ENCODE measurements at regions not wholly inside any gene's neighbourhood (a gene's known extent, or its start where the extent isn't known, plus 50 kb on each side); places are given as distances from the start of the nearest gene placed in this dataset.

GRCh38 chr12:94047781-94048567, 100.4 kb upstream of the PLXNC1 start (continued):
- TF ChIP-seq CEBPB (IDR thresholded peaks at IDR 0.05; ENCODE audit: borderline replicate concordance in 1 of 2, low read depth in 2 of 2, low read length in 2 of 2), result no peak
- no peak for TF ChIP-seq BCL11A (IDR thresholded peaks at IDR 0.05; ENCODE audit: low read depth, low read length)
- TF ChIP-seq TAF1 (IDR thresholded peaks at IDR 0.05; ENCODE audit: borderline replicate concordance, low read depth, low read length), result no peak
- no peak for TF ChIP-seq GATAD2B (conservative IDR thresholded peaks at IDR 0.05; ENCODE audit: low read depth)
- TF ChIP-seq, protein P1, sequence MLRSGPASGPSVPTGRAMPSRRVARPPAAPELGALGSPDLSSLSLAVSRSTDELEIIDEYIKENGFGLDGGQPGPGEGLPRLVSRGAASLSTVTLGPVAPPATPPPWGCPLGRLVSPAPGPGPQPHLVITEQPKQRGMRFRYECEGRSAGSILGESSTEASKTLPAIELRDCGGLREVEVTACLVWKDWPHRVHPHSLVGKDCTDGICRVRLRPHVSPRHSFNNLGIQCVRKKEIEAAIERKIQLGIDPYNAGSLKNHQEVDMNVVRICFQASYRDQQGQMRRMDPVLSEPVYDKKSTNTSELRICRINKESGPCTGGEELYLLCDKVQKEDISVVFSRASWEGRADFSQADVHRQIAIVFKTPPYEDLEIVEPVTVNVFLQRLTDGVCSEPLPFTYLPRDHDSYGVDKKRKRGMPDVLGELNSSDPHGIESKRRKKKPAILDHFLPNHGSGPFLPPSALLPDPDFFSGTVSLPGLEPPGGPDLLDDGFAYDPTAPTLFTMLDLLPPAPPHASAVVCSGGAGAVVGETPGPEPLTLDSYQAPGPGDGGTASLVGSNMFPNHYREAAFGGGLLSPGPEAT (IDR thresholded peaks at IDR 0.05; ENCODE audit: low read depth), result no peak

DNA sequence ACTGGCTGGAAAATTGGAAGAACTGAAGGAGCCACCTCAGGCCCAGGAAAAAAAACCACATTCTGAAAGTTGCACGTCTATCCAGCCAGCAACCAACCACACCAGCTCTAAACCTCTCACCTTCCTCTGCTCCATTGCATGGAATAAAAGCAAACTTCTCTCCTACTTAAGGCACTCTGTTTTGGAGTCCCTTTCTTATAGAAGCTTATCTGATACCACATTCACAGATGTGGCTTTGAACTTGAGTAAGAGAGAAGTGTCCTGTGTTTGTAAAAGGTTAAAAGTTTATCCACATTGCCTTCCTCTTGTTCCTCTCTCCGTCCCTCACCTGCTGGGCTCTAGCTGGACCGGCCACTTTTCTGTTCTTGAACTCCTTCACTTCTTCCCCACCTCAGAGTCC, 99.6 kb upstream of the PLXNC1 start:
- no peak for FAIRE-seq
- WGBS (ENCODE audit: insufficient coverage, insufficient replicate concordance, low lambda C conversion rate, missing lambda C conversion rate), result 33% methylated on average over 3 of the region's 3 CpGs
- DNase-seq (ENCODE audit: low read depth, low spot score), result no peak
- POLR2A ChIA-PET, result no interaction called here
- SMC1A ChIA-PET (ENCODE audit: uncharacterized antibody, unreplicated experiment), result interaction anchor here (1.5 kb wide), 1 partner anchor 271 kb away, joined by 3 read pairs; no protein-coding TSS in a partner anchor
- no peak overlapping the region for H3K4me2 ChIP-seq (ENCODE audit: control insufficient read depth, insufficient read depth)
- no peaks in the 10 kb centered on the region; a peak in 1 of 4 replicates for H3K27me3 ChIP-seq (replicated peaks in 1 of 2; ENCODE audit: control insufficient read depth in 2 of 2, insufficient read depth in 2 of 2, low read length in 1 of 2)
- H3K9ac ChIP-seq (ENCODE audit: control insufficient read depth, insufficient read depth, low read length), result no peak overlapping the region
- in situ Hi-C loops (cut with MboI) (no loop called here), intact Hi-C loops (cut with micrococcal nuclease; ENCODE audit: unreplicated experiment) (no loop called here)
- no peaks in the 10 kb centered on the region; the same call in 2 of the 3 replicates for H3K9me3 ChIP-seq (replicated peaks; ENCODE audit: control insufficient read depth, insufficient read depth, low read length)
- no peak overlapping the region for H3K4me3 ChIP-seq
- no peaks in the 10 kb centered on the region for H3K79me2 ChIP-seq (ENCODE audit: control insufficient read depth, insufficient read depth, low read length)
- no peak overlapping the region for H3K27ac ChIP-seq (ENCODE audit: control insufficient read depth, insufficient read depth)
- RAD21 ChIA-PET (ENCODE audit: unreplicated experiment), result no interaction called here
- H4K20me1 ChIP-seq (ENCODE audit: control insufficient read depth, insufficient read depth), result no peaks in the 10 kb centered on the region
- no peak for ATAC-seq
- no peak overlapping the region for H2AFZ ChIP-seq (ENCODE audit: control insufficient read depth, low read depth, low read length)
- H3K36me3 ChIP-seq (ENCODE audit: control insufficient read depth in 2 of 2, insufficient read depth in 2 of 2, low read length in 1 of 2), result no peaks in the 10 kb centered on the region
- TF ChIP-seq SUPT20H (IDR thresholded peaks at IDR 0.05; ENCODE audit: borderline replicate concordance, control insufficient read depth, low read depth, low read length), result no peak
- no peak for TF ChIP-seq ZNF217 (IDR thresholded peaks at IDR 0.05)
- TF ChIP-seq SPI1 (IDR thresholded peaks at IDR 0.05; ENCODE audit: borderline replicate concordance, insufficient read depth, low read depth, low read length), result no peak
- H3K4me1 ChIP-seq (ENCODE audit: control insufficient read depth, insufficient read depth, low read length), result no peaks in the 10 kb centered on the region; the same call in 1 of the 2 replicates
- CTCF ChIA-PET, result no interaction called here
- no TSS peak for BruUV-seq (replicated peaks)
